ENCODE measurements at regions not wholly inside any gene's neighbourhood (a gene's known extent, or its start where the extent isn't known, plus 50 kb on each side); places are given as distances from the start of the nearest gene placed in this dataset.
A peak's percentile ranks its signal among the peaks of the same experiment; 100 is the strongest.

- no peak for DNase-seq (ENCODE audit: low read depth in 2 of 3, low spot score in 2 of 3)
Observed at GRCh38 chr10:8460626-8461025, 406.1 kb downstream of the GATA3 start.

GRCh38 chr10:8462565-8462964 is 408.1 kb downstream of the GATA3 start:
- DNase-seq (ENCODE audit: low read depth in 2 of 3, low spot score in 2 of 3) = no peak

- DNase-seq (ENCODE audit: low read depth in 2 of 3, low spot score in 2 of 3) = no peak
Observed at GRCh38 chr10:8463853-8464252, 409.4 kb downstream of the GATA3 start.

GRCh38 chr10:8468477-8468876 is 414.0 kb downstream of the GATA3 start:
- DNase-seq (ENCODE audit: low read depth in 2 of 3, low spot score in 2 of 3) = no peak

GRCh38 chr10:8473205-8473604 is 418.7 kb downstream of the GATA3 start:
- peak; percentile 7 to 42 (median 14) for DNase-seq (ENCODE audit: low read depth in 2 of 3, low spot score in 2 of 3)

- DNase-seq (ENCODE audit: low read depth in 2 of 3, low spot score in 2 of 3) = no peak
Observed at GRCh38 chr10:8477300-8477699, 422.8 kb downstream of the GATA3 start.

GRCh38 chr10:8481718-8482504 is 427.4 kb downstream of the GATA3 start:
- no peak for DNase-seq (ENCODE audit: low read depth in 2 of 3, low spot score in 2 of 3)

- DNase-seq (ENCODE audit: low read depth in 2 of 3, low spot score in 2 of 3) = no peak
Observed at GRCh38 chr10:8485032-8485431, 430.5 kb downstream of the GATA3 start.

GRCh38 chr10:8487346-8487745 is 432.9 kb downstream of the GATA3 start:
- no peak for DNase-seq (ENCODE audit: low read depth in 2 of 3, low spot score in 2 of 3)

- no peak for DNase-seq (ENCODE audit: low read depth in 2 of 3, low spot score in 2 of 3)
Observed at GRCh38 chr10:8489232-8489631, 434.7 kb downstream of the GATA3 start.

- DNase-seq (ENCODE audit: low read depth in 2 of 3, low spot score in 2 of 3) = no peak
Observed at GRCh38 chr10:8489823-8490222, 435.3 kb downstream of the GATA3 start.

- no peak for DNase-seq (ENCODE audit: low read depth in 2 of 3, low spot score in 2 of 3)
Observed at GRCh38 chr10:8498290-8498689, 443.8 kb downstream of the GATA3 start.

GRCh38 chr10:8498881-8499280 is 444.4 kb downstream of the GATA3 start:
- no peak for DNase-seq (ENCODE audit: low read depth in 2 of 3, low spot score in 2 of 3)

- no peak for DNase-seq (ENCODE audit: low read depth in 2 of 3, low spot score in 2 of 3)
Observed at GRCh38 chr10:8499312-8499711, 444.8 kb downstream of the GATA3 start.

- DNase-seq (ENCODE audit: low read depth in 2 of 3, low spot score in 2 of 3) = no peak
Observed at GRCh38 chr10:8499752-8500390, 445.4 kb downstream of the GATA3 start.

GRCh38 chr10:8502573-8502972 is 448.1 kb downstream of the GATA3 start:
- no peak for DNase-seq (ENCODE audit: low read depth in 2 of 3, low spot score in 2 of 3)

GRCh38 chr10:8504499-8504898 is 450.0 kb downstream of the GATA3 start:
- no peak for DNase-seq (ENCODE audit: low read depth in 2 of 3, low spot score in 2 of 3)

GRCh38 chr10:8507156-8507555 is 452.7 kb downstream of the GATA3 start:
- DNase-seq (ENCODE audit: low read depth in 2 of 3, low spot score in 2 of 3) = no peak

- DNase-seq (ENCODE audit: low read depth in 2 of 3, low spot score in 2 of 3) = no peak
Observed at GRCh38 chr10:8508882-8509281, 454.4 kb downstream of the GATA3 start.

GRCh38 chr10:8510471-8510870 is 456.0 kb downstream of the GATA3 start:
- DNase-seq (ENCODE audit: low read depth in 2 of 3, low spot score in 2 of 3) = no peak

- no peak for DNase-seq (ENCODE audit: low read depth in 2 of 3, low spot score in 2 of 3)
Observed at GRCh38 chr10:8511026-8511425, 456.5 kb downstream of the GATA3 start.

Measured in hematopoietic multipotent progenitor cell (in vitro differentiated cells).